ENCODE measurements at regions not wholly inside any gene's neighbourhood (a gene's known extent, or its start where the extent isn't known, plus 50 kb on each side); places are given as distances from the start of the nearest gene placed in this dataset.

- DNase-seq (ENCODE audit: low read depth) = no peak
Observed at GRCh38 chrX:69362856-69363255, 141.3 kb upstream of the NALF2 start.

- DNase-seq (ENCODE audit: low read depth) = no peak
Observed at GRCh38 chrX:69362354-69362753, 141.8 kb upstream of the NALF2 start.

DNA sequence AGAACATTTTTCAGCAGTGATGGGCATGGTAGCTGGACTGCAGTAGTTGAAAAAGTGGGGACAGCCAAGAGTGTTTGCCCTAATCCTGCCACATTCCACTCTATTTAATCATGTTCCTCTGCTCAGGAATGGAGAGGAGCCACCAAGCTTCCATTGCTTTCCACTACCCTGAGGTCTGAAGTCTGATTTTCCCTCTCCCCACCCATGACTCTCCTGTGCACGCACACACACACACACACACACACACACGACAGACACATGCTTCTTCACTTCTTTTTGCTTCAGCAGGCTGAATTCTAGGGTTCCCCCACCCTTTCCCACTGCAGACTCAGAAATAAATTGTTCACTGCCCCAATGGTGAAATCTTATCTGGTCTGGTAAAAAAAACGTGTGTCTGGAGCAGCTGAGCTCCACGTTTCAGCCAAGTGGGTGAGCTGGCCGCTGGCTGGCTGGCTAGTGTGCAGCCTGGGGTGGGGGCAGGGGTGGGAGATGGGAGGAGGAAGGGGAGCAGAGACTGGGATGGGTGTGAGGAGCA is 142.7 kb upstream of the NALF2 start:
- DNase-seq (ENCODE audit: low read depth) = no peak

- DNase-seq (ENCODE audit: low read depth) = no peak
Observed at GRCh38 chrX:69357317-69357716, 146.8 kb upstream of the NALF2 start.

DNA sequence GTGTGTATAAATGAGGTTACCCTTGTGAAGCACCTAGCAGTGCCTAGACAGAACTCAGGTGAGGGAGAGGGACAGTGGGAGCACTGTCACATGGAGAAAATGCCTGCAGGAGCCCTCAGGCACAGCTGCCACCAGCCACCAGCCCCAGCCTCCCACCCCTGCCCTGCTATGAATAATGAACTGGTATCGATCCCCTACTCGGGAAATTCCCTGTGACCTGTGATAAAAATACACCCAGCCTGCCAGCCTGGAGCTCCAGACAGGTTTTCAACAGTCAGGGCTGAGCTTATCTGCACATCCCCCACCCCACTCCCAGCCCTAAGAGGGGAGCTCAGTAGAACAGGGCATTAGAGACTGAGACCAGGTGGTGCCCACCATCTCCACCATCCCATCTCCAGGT is 159.6 kb upstream of the PJA1 start:
- DNase-seq (ENCODE audit: low read depth) = no peak

DNA sequence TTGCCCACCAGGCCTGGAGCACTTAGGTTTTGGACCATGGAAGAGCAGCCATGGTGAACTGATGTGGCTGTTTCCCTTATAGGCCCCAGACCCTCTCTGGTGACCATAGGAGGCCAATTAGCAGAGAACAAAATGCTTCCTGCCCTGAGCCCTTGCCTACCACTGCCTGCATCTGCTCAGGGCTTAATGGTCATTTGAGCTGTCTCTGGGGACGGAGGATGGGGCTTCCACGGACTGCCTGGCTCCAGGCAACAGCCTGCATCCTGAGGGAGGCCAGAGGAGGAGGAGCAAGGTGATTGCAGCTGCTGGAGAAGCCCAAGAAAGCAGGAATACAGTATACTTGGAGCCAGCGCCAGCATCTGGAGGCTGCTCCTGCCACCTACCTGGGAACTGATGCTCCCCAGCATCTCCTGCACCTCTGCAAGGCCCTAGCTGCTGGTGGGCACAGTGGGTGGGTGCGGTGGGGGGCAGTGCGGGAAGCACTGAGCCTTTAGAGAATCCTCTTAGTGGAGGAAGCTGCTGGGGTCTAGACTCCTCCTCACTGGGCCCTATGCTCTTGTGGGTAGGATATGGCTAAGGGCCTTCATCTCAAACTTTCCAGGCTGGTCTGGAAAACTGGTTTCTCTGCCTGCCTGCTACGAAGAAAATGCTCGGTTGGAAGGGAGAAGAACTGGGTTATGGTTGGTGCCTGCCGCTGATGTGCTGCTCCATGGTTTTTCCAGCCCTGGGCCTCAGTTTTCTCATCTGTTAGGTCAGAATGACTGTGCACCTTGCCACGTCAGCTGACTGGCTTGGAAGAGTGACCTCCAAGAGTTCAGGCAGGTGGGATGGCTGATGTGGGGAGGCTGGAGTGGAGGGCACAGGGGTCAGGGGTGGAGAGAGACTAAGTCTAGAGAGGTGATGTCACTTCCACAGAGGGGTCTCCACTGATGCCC is 158.8 kb upstream of the PJA1 start:
- DNase-seq (ENCODE audit: low read depth) = no peak

GRCh38 chrX:69321789-69322188 is 156.5 kb upstream of the PJA1 start:
- no peak for DNase-seq (ENCODE audit: low read depth)

DNA sequence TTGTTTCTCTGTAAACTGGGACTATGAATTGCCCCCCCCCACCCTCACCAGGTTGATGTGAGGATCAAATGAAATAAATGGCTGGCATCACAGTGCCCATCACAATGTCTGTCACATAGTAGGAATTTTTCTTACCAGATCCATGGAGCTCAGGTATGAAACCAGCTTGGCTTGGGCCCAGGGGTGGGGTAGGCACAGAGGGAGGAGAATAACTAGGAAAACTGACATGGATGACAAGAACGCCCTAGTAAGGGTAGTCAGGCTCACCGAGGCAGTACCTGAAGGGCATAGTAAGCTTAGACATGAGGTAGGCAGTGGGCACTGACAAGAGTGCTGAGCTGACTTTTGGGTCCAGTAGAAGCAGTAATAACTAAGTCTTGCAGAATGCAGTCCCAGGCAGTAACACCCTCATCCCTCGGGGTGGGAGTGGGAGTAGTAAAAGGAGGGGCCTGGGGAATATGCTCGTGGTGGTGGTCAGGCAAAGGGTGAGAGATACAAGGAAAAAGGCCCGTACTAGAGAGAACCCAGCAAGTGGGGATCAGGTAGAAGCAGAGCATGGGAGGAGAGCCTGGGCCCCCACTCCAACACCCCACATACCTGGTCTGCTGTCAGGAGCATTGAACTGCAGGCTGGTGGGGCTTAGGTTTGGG is 155.9 kb upstream of the PJA1 start:
- no peak for DNase-seq (ENCODE audit: low read depth)

DNA sequence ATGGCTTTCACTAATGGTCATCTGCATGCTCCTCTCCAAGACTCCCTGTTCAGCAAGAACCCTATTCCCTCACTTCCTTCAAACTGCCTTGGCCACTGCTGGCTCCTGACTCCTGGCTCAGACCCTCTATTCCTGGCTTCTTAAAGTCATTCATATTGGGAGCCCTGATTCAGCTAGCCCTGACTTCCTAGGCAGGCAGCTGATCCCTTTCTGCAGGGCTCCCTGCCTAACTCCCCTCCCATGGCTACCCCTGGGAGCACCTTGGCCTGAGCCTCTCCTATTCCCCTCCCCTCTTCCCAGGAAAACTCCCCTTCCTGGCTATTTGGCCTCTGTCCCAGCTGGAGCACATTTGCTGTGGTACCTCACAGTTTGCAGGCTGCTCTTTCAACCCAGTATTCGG is 154.9 kb upstream of the PJA1 start:
- no peak for DNase-seq (ENCODE audit: low read depth)

- no peak for DNase-seq (ENCODE audit: low read depth)
Observed at GRCh38 chrX:69319376-69319775, 154.1 kb upstream of the PJA1 start.

- no peak for DNase-seq (ENCODE audit: low read depth)
Observed at GRCh38 chrX:69318651-69319340, 153.5 kb upstream of the PJA1 start.

GRCh38 chrX:69317721-69318120 is 152.5 kb upstream of the PJA1 start:
- DNase-seq (ENCODE audit: low read depth) = no peak

DNA sequence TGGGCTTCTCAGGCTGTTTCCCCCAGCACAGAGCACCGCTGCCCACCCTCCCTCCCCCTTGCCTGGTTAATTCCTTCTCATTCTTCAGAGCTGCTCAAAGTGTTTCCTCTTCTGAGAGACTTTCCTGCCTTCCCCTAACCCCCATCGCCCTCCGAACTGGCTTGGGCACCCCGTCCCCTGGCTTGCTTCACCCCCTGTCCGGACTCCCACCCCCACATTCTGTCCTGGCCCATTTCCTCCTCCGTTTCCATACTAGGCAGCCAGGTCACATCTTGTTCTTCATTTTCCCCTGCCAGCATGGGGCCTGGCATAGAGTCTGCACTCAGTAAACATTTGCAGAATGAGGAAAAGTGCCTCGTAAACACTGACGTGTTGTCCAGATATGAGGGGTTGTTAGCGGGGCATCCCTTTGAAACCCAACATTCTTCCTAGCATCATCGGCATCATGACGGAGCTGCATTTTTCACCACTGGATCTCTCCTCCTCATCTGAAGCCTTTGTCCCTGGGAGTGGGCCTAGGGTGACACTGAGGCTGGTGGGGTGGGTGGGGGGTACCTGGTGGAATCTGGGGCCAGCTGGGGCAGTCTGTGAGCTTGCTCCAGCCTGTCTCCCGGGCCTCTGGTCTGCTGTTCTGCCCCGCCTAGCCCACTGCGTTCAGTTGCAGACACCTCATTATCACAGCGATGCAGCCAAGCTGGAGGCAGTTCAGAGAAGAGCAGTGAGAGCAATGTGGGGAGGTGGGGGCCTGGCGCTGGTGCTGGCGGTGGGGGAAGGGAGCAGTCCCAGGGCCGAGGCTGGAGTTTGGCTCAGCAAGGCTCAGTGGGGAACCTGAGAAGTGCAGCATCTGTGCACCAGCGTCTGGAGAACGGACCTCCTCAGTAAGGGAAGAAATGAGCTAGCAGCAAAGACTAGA is 149.4 kb upstream of the PJA1 start:
- DNase-seq (ENCODE audit: low read depth) = no peak

DNA sequence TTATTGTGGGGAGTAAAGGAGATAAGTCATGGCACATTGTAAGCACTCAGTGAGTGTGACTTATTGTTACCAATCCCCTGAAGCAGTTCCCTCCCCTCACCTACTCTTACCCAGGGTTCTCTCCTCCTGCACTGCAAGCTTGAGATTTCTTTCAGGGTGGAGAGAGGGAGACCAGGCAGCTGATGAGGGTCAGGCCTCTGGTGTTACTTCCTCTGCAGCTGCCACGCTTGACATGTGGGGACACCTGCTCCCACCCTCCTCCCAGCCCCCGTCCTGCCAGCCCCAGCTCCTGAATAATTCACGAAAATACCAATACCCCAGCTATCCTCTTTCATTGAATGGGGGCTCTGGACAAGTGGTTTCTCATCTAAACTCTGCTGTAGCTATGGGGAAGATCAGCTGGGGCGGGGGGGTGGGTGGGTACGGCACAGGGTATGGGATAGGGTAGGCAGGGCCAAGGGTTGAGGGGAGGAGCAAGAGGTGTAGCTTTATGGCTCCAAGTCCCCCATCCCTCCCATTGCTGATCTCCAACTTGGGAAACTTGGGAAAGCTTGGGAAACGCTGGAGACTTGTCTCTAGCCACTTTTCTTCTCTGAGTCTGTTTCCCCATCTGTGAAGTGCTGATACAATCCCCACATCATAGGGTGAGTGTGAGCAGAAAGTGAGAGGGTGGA is 148.5 kb upstream of the PJA1 start:
- no peak for DNase-seq (ENCODE audit: low read depth)

DNA sequence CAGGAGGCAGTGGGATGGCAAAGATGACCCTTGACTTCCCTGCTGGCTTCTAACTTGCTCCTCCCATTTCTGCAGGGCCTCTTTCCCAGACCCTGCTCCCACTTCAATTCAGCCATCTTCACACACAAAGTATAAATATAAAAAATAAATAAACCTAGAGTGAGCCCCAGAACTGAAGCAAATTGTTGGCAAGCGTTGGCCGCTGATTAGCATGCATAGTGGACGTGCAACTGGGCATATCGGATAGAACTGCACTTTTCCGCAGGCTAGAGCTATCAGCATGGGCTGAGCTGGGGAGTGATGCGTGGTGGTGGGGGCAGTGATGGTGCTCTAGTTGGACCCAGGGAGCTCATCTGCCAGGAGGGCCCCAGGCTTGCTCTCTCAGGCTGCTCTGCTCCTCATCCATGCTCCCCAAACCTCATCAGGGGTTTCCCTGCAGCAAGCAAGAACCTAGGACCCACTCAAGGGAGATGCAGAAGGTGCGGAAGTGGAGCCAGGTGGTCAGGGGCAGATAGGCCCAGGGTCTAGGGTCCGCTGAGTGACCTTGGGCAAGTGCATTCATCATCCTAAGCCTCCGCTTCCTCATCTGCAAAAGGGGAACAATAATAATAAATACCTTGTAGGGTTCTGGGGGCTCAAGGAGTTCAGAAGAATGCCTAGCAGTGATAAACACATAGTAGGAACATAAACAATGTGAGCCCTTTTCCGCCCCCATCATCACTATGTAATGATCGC is 146.8 kb upstream of the PJA1 start:
- DNase-seq (ENCODE audit: low read depth) = no peak

DNA sequence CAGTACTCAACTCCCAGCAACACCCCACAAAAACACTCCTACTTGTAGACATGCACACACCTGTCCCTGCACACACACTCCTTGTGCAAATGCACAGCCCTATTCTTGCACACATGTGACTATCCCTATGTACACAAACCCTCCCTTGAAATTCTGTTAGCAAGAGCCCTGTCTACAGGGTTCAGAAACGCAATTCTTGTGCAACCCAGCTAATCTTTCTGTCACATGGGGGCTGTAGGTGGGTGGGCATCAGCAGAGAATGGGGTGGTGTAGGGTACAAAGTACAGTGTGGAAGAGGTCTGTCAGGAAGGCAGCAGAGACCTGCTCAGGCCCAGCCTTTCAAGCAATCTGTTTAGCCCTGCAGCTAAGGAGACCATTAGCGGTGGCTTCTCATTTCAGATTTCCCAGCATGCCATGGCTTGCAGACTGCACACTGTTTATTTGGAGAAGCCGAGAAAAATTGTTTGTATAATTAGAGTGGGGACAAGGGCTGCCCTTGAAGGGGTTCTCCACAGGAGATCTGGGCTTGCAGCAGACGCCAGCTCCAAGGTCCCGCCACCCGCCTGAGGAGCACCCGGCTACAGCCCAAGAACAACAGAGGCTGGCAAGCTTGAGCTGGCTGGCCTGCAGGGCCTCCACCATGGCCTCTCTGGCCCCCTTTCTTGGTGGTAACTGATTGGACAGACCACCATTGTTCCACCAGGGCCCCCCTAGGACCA is 144.0 kb upstream of the PJA1 start:
- DNase-seq (ENCODE audit: low read depth) = no peak

GRCh38 chrX:69307756-69308155 is 142.5 kb upstream of the PJA1 start:
- DNase-seq (ENCODE audit: low read depth) = no peak

- no peak for DNase-seq (ENCODE audit: low read depth)
Observed at GRCh38 chrX:69307029-69307428, 141.8 kb upstream of the PJA1 start.

GRCh38 chrX:69306063-69306404 is 140.8 kb upstream of the PJA1 start:
- no peak for DNase-seq (ENCODE audit: low read depth)

Data from stimulated activated CD8-positive, alpha-beta memory T cell treated with anti-CD3 and anti-CD28 coated beads, Interleukin-15, amount 100 ng/mL, for 1 hour (primary cell).